Fibroblast of lung (primary cell): ENCODE measurements at regions not wholly inside any gene's neighbourhood (a gene's known extent, or its start where the extent isn't known, plus 50 kb on each side); places are given as distances from the start of the nearest gene placed in this dataset.

Experiments used
- DNase-seq, 2 donors: peaks; one replicate each; pipeline versions ENCODE4 v3.0.0 to v3.0.0-alpha.2; 2010; ENCODE audit warnings: low read depth in 2 of 2
- H2AFZ ChIP-seq: 2 replicates; pipeline ENCODE4 v1.5.1; 2012; ENCODE audit warnings: low read length, control low read depth, inconsistent platforms
- H3K27ac ChIP-seq: 2 replicates; pipeline ENCODE4 v1.5.1; 2011; ENCODE audit warnings: low read length, control low read depth; ENCODE audit not compliant: insufficient read depth
- H3K27me3 ChIP-seq: 2 replicates; pipeline ENCODE4 v1.5.1; 2011; ENCODE audit warnings: mild to moderate bottlenecking, low read length; ENCODE audit not compliant: control insufficient read depth, insufficient read depth
- H3K36me3 ChIP-seq: 2 replicates; pipeline ENCODE4 v1.5.1; 2011; ENCODE audit warnings: low read length; ENCODE audit not compliant: control insufficient read depth, insufficient read depth
- H3K4me1 ChIP-seq: 2 replicates; pipeline ENCODE4 v1.5.1; 2011; ENCODE audit warnings: low read length; ENCODE audit not compliant: control insufficient read depth, insufficient read depth; ENCODE audit errors: extremely low read depth
- H3K4me2 ChIP-seq: 2 replicates; pipeline ENCODE4 v1.5.1; 2011; ENCODE audit warnings: low read length, control low read depth; ENCODE audit not compliant: insufficient read depth; ENCODE audit errors: extremely low read depth
- H3K4me3 ChIP-seq, 4 experiments: fragments of 200-600 bp in 1 of 4; sonication (generic) in 1 of 4; replicated peaks in 1 of 4; 2 replicates each; pipeline ENCODE4 v1.5.1; 2011 to 2016; ENCODE audit warnings: low read length in 4 of 4, low read depth in 3 of 4, mild to moderate bottlenecking in 3 of 4, control low read depth in 2 of 4, inconsistent platforms in 1 of 4, mixed read lengths in 1 of 4; ENCODE audit not compliant: insufficient read depth in 1 of 4; ENCODE audit errors: control extremely low read depth in 1 of 4
- H3K79me2 ChIP-seq: 2 replicates; pipeline ENCODE4 v1.5.1; 2012; ENCODE audit warnings: mild to moderate bottlenecking, low read length, inconsistent platforms; ENCODE audit not compliant: control insufficient read depth, insufficient read depth
- H3K9ac ChIP-seq: 2 replicates; pipeline ENCODE4 v1.5.1; 2011; ENCODE audit warnings: mild to moderate bottlenecking, low read length, control low read depth; ENCODE audit not compliant: insufficient read depth
- H3K9me3 ChIP-seq: 2 replicates; pipeline ENCODE4 v1.5.1; 2012; ENCODE audit warnings: low read depth, low read length; ENCODE audit not compliant: control insufficient read depth, insufficient read depth
- H4K20me1 ChIP-seq: 2 replicates; pipeline ENCODE4 v1.5.1; 2011; ENCODE audit warnings: low read length; ENCODE audit not compliant: control insufficient read depth, insufficient read depth; ENCODE audit errors: extremely low read depth
- CTCF ChIP-seq, 2 donors: IDR thresholded peaks in 1 of 2; conservative IDR thresholded peaks in 1 of 2; 1 replicate in 1 of 2; 2 replicates in 1 of 2; pipeline ENCODE4 v1.5.1; 2011 to 2012; ENCODE audit warnings: low read length in 2 of 2, control low read depth in 1 of 2, inconsistent platforms in 1 of 2, low read depth in 1 of 2, mild to moderate bottlenecking in 1 of 2
- EZH2 ChIP-seq: IDR thresholded peaks from 2 replicates; pipeline ENCODE4 v1.5.1; 2012; ENCODE audit warnings: low read length, control low read depth, mild to moderate bottlenecking; ENCODE audit errors: missing control alignments

GRCh38 chr11:71184421-71185210 lies 67.8 kb downstream of the SHANK2 start:
- no peaks in the 10 kb centered on the region for H3K36me3 ChIP-seq
- TF ChIP-seq CTCF (conservative IDR thresholded peaks at IDR 0.05 in 1 of 2, IDR thresholded peaks at IDR 0.05 in 1 of 2; ENCODE audit: low read depth in 1 of 2, low read length in 2 of 2) (no peak), EZH2 (no peak)
- DNase-seq, result no peak

GRCh38 chr11:71183878-71184277 lies 68.5 kb downstream of the SHANK2 start:
- no peaks in the 10 kb centered on the region for H3K4me1 ChIP-seq
- no peak overlapping the region for H3K4me2 ChIP-seq
- no peak overlapping the region for H3K9ac ChIP-seq
- no peaks in the 10 kb centered on the region for H3K36me3 ChIP-seq
- no peaks in the 10 kb centered on the region for H3K9me3 ChIP-seq
- DNase-seq, result no peak
- H3K27me3 ChIP-seq, result no peaks in the 10 kb centered on the region
- H2AFZ ChIP-seq, result no peak overlapping the region
- TF ChIP-seq CTCF (conservative IDR thresholded peaks at IDR 0.05 in 1 of 2, IDR thresholded peaks at IDR 0.05 in 1 of 2; ENCODE audit: low read depth in 1 of 2, low read length in 2 of 2) (no peak), EZH2 (no peak)
- H3K27ac ChIP-seq, result no peak overlapping the region
- no peaks in the 10 kb centered on the region for H4K20me1 ChIP-seq
- no peak overlapping the region for H3K4me3 ChIP-seq
- H3K79me2 ChIP-seq, result no peaks in the 10 kb centered on the region

More at GRCh38 chr11:71184421-71185210, 67.8 kb downstream of the SHANK2 start:
- H4K20me1 ChIP-seq, result no peaks in the 10 kb centered on the region
- H2AFZ ChIP-seq, result no peak overlapping the region
- no peaks in the 10 kb centered on the region for H3K27me3 ChIP-seq
- H3K79me2 ChIP-seq, result no peaks in the 10 kb centered on the region
- H3K4me1 ChIP-seq, result no peaks in the 10 kb centered on the region
- no peak overlapping the region for H3K9ac ChIP-seq
- no peak overlapping the region for H3K4me2 ChIP-seq
- no peak overlapping the region for H3K4me3 ChIP-seq
- no peak overlapping the region for H3K27ac ChIP-seq
- no peaks in the 10 kb centered on the region for H3K9me3 ChIP-seq

- no peaks in the 10 kb centered on the region for H4K20me1 ChIP-seq
- no peak overlapping the region for H3K4me2 ChIP-seq
- H3K4me3 ChIP-seq, result no peak overlapping the region
- TF ChIP-seq EZH2, result no peak
- no peak for TF ChIP-seq CTCF (conservative IDR thresholded peaks at IDR 0.05 in 1 of 2, IDR thresholded peaks at IDR 0.05 in 1 of 2; ENCODE audit: low read depth in 1 of 2, low read length in 2 of 2)
- no peaks in the 10 kb centered on the region for H3K4me1 ChIP-seq
- H3K79me2 ChIP-seq, result no peaks in the 10 kb centered on the region
- no peak overlapping the region for H3K9ac ChIP-seq
- H3K27ac ChIP-seq, result no peak overlapping the region
- no peak for DNase-seq
- H3K36me3 ChIP-seq, result no peaks in the 10 kb centered on the region
- no peaks in the 10 kb centered on the region for H3K27me3 ChIP-seq
- no peak overlapping the region for H2AFZ ChIP-seq
- H3K9me3 ChIP-seq, result no peaks in the 10 kb centered on the region
These were observed 69.3 kb downstream of the SHANK2 start for GRCh38 chr11:71182791-71183677.
